ENCODE measurements at regions not wholly inside any gene's neighbourhood (a gene's known extent, or its start where the extent isn't known, plus 50 kb on each side); places are given as distances from the start of the nearest gene placed in this dataset.

DNA sequence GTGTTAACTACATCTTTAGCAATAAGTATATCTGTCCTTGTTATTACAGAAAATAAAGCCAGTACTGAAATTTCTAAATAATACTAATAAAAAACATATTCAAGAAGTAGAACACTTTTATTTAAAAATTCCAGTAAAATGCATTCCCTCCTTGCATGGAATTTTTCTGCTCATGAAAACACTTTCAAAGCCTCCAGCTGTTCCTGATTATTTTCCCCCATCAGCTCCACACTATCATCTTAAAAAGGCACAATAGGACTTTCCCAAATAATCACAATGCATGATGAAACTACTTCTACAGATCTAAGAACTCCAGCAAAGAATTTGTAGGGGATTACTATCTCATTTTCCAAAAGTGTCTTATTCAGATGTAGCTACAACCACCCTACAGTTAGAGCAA is 162.6 kb upstream of the USP25 start:
- TF ChIP-seq POLR2AphosphoS5 (IDR thresholded peaks at IDR 0.05; ENCODE audit: borderline replicate concordance, low read depth, low read length): no peak
- no peak for TF ChIP-seq EZH2 (IDR thresholded peaks at IDR 0.05)
- no peak for TF ChIP-seq FOXP2 (optimal IDR thresholded peaks at IDR 0.05; ENCODE audit: control extremely low read depth, extremely low read length, insufficient read depth)

All from SK-N-MC (cell line).